ENCODE measurements at regions not wholly inside any gene's neighbourhood (a gene's known extent, or its start where the extent isn't known, plus 50 kb on each side); places are given as distances from the start of the nearest gene placed in this dataset.
A peak's percentile ranks its signal among the peaks of the same experiment; 100 is the strongest.
"Not testable (repeated sequence)": the region's sequence is repeated elsewhere in the genome, so short reads cannot be mapped to it uniquely, and the experiment has no call there.

DNA sequence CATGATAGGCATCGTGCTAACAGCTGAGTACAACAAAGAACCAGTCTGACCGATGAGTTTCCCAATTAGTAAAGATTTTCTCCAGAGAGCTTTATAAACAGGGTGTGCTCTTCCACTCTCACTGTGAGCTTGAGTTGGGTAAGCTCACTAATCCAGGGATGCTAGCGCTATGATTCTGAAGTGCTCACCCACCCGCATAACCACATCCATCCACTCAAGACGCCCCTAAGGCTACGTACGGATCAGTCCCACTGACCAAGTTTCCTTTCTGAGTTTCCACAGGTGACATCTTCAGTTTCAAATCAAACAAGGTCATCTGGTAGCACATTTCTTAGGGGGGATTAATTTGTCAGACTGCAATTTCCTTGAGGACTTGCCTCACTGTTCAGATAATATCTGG, 141.1 kb upstream of the ABI3BP start:
- DNase-seq = no peak

DNA sequence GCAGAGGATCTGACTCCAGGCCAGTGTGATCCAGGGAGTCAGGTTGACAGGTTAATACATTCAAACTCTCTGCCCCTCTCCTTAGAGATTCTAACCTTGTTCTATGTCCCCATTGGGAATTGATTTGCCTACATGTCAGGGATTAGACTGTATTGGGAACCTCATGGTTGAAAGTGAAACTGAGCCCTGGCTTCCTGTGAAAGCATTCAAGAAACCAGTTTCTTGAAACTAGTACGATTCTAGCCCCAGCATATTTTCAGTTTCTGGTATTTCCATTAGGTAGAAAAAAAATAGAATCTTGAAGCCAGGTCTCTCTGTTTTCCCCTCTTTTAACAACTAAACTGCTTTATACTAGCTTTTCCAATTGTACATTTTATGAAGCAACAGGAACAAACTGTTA, 140.4 kb upstream of the ABI3BP start:
- DNase-seq = no peak

- DNase-seq = not testable (repeated sequence)
Observed at GRCh38 chr3:101133197-101133596, 140.0 kb upstream of the ABI3BP start.

DNA sequence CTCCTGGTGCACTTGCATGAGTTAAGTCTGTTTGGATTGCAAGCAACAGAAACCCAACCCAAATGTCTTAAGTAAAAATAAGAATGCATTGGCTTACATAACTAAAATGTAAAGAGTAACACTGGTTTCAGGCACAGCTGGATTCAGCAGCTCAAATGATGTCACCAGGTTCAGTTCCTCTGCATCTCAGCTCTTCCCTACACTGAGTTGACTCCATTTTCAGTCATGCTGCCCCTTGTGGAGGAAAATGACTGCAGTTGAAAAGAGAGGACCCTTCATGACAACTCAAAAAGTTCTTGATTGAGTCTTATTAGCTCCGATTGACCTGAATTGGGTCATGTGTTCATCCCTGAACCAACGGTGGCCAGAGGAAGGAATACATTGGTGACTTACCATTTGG, 138.5 kb upstream of the ABI3BP start:
- DNase-seq = no peak

DNA sequence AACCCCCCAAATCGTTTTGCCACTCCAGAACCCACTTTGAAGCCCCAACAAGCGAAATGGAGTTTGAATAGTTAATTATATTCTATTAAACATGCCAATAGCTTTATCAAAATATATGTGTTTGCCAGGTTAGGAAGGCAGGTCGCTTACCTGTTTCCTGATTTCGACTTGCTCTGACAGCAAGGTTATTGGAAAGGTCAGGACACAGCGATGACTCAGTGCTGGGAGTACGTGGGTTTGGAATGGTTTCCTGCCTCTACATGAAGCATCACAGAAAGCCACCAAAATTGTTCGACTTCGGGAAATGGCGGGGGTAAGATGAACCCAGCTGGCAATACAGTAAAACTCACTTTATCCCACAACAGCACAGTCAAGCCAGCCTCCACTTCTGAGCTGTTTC, 135.6 kb upstream of the ABI3BP start:
- no peak for DNase-seq

- DNase-seq = no peak
Observed at GRCh38 chr3:101128001-101128400, 134.8 kb upstream of the ABI3BP start.

DNA sequence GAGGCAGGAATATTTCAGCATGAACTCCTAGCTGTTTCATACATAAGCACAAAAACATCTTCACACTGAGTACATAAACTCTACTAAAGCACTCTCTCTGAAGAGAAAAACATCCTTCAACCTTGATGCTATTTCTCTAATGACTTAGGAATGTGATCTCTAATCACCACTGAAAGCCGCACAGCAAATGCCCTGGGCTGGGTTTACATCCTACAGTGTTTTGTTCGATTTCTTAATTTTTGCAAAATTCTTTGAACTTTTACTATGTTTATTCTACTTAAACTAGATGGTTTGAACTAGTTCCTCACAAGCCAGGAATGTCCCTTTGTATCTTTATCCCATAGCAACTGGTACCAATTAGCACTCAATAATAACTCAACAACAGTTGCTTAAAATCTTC, 130.9 kb upstream of the ABI3BP start:
- DNase-seq = no peak

DNA sequence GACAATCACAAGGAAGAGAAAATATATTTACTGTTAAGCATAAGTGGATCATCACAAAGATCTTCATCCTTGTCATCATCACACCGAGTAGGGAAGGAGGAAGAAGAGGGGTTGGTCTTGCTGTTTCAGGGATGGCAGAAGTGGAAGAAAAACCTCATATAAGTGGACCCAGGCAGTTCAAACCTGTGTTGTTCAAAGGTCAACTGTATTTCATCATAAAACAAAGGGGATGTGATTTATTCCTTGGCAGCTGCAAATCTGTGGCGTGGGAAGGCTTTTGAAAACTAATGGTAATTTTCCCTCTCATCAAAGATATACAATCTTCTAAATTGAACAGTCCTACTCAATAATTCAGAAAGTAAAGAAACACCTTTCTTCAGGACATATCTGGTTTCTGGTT, 129.9 kb upstream of the ABI3BP start:
- no peak for DNase-seq

DNA sequence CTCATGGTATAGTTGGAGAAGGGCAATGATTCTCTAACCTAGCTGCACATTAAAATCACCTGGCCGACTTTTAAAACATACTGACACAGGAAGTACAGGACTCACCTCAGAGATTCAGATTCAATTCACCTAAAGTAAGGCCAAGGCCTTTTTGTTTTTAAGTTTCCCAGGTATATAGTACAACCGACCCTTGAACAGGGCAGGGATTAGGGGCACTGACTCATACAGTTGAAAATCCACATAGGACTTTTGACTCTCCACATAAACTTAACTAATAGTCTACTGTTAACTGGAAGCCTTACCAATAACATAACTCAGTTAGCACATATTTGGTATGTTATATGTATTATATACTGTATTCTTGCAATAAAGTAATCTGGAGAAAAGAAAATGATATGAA, 129.5 kb upstream of the ABI3BP start:
- no peak for DNase-seq

- no peak for DNase-seq
Observed at GRCh38 chr3:101120039-101120438, 126.8 kb upstream of the ABI3BP start.

DNA sequence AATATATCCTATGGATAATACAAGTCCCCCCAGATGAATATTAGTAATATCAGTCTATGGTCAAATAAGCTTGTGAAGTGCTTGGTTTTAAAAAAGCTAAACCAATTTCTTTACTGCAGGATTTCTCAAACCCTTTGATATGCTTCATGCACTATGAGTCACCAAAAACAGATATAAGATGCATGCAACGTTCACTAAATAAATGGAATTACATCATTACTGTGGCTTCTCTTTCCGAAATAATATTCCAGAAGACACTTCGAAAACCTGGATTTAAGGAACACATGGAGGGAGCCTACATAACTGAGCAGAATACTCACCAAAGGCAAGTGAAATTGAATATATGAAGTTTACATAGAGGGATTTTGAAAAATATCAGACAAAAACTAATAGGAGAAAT, 126.3 kb upstream of the ABI3BP start:
- no peak for DNase-seq

DNA sequence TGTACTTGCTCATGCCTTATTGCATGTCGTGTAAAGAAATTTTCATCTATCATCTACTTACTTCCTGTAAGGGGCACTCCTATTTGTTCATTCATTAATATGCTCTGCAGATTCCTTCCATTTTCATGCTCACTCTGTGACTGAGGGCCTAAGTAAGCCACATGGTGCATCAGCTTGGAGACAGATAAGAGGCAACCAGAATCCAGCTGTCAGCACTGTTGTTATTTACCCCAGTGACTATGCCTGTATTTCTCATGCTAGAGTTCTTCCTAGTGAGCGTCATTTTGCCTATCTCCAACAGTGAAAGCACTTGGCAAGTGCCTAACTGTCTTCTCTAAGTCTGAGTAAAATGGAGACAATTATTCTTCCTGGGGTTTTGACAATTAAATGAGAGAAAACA, 124.8 kb upstream of the ABI3BP start:
- no peak for DNase-seq

DNA sequence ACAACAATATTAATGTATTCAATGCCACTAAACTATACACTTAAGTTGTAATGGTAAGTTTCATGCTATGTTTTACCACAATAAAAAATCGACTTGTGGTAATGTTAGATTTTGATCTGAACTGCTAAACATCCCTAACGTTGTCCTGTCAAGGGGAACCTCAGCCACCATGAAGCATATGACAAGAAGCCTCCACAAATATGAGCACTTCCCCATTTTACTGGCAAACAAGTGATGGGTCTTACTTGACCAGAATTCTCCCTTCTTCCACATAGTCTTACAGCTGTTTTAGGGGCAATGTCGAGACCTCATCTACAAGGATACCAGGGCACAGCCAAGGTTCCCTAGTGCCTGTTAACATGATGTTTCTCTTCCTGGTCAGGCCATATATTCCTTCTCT, 124.2 kb upstream of the ABI3BP start:
- DNase-seq = peak; percentile 60

- DNase-seq = not testable (repeated sequence)
Observed at GRCh38 chr3:101110295-101110694, 117.1 kb upstream of the ABI3BP start.

- DNase-seq = no peak
Observed at GRCh38 chr3:101104321-101104720, 111.1 kb upstream of the ABI3BP start.

- no peak for DNase-seq
Observed at GRCh38 chr3:101102678-101103296, 109.6 kb upstream of the ABI3BP start.

DNA sequence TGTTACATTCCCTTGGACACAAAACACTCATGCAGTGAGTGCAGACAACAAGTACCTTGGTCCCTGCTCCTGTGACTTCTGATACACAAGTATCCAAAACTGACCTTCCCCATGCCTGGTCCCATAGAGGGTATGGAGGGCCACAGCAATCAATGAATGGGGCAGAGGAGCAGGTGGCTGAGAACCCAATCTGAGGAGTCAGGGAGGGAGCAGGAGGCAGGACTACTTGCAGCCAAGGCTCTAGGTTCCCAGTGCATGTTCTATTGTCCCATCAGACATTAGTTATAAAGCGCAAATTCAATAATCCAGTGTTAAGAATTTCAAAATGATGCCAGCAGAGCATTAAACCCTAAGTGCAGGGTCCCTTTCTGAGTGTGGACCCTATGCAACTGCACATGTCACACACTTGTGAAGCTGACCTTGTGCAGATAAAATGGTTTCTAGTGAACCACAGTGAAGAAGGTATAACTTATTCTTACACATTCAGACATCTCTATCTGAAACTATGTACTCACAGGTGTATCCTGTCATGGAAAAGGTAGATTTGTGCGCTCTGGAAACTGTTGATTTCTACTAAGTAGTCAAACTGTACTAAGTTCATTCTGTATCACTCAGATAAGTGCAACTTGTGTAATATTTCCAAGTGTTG, 107.3 kb upstream of the ABI3BP start:
- DNase-seq = no peak

DNA sequence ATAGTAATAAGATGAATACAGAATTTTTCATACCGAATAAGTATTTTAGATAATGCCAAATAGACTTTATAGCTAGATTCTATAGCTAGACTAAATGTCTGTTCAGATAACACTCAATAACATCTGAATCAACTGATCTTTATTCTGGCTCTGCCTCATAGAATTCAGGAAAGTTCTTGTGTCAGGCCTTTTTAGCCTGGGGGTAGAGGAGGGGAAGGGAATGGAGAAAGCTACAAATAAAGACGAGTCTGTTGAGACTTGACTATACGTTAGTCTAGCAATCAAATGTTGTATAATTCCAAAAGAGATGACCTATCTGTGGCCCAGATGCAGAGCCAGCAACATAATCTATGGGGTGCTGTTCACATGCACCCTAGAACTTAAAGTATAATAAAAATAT, 106.6 kb upstream of the ABI3BP start:
- no peak for DNase-seq

DNA sequence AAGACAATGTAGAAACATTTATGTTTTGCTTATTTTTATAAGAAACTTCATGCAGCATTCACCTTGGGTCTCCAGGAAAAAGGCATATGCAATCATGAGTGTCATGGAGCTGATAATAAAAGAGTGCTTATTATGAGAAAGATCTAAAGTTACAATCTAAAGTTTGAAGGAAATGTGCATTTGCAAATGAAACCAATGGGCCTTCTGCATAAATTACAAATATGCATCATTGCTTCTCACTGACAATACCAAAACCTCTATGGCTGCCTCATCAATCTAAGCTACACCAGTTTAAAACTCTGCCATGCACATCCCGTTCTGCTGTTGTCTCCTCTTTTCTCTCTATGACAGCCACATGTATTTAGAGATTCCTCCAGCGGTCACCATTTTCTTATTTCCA, 103.2 kb upstream of the ABI3BP start:
- no peak for DNase-seq

GRCh38 chr3:101095693-101096430, 102.6 kb upstream of the ABI3BP start:
- no peak for DNase-seq

- peak; percentile 6 for DNase-seq
Observed at GRCh38 chr3:101091489-101091888, 98.3 kb upstream of the ABI3BP start.

DNA sequence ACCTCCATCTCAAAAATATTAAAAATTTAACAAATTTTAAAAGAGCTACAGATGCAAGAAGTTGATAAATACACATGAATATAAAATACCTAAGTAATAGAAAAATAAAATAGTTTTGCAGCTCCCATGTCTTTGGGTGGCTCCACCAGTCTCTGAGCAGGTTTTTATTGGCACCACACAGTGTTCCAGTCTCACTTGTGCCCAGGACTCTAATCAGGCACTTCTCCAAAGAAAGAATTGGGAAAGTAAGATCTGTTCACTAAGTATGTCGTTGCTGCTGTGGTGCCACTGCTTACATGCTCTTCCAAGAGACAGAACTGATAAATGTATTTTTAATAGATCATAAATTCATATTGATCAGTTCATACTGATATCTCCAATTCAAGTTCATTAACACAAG, 92.5 kb upstream of the ABI3BP start:
- no peak for DNase-seq

DNA sequence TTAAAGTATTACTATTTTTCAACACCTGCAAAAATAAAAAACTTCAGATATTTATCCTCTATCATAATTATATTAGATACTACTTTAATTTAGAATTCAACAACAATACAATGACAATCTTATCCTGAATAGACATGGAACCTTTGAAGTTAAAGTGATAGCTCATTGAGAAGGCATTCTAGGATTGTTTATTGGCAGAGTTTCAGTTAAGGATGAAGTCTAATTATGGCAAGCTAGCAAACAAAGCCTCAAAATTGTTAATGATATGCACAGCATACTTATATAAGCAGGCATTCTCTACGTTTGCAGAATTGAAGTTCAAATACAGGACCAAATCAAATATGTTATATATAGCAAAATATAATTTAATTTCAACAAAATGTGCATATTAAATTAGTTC, 91.2 kb upstream of the ABI3BP start:
- DNase-seq = no peak

DNA sequence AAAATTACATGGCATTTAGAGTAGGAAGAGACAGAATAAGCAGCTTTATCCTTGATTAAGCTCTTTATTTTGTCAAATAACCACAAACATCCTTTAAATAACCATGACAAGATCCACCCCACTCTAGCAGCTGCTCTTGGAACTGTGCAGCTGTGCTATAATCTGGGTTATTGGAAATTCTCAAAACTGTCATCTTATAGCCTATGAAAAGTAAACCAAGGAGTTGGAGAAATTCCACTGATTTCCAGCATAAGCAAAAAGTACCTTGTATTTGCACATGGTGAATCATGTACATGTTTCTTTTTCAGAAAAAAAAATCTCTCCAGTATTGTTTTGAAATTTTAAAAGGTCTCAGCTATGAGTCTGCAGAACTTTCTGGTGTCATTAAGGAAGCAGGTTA, 88.8 kb upstream of the ABI3BP start:
- no peak for DNase-seq

DNA sequence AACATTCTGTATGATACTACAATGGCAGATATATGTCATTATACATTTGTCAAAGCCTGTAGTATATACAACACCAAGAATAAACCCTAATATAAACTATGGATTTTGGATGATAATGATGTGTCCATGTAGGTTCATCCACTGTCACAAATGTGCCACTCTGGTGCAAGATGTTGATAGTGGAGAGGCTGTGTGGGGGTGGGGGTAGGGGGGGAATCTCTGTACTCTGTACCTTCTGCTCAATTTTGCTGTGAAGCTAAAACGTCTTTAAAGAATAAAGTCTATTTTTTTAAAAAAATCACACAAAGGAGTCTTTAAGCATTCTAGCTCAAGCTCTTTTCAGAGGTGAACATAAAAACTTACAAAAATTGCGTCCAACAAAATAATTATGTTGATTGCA, 88.2 kb upstream of the ABI3BP start:
- DNase-seq = no peak

All from hematopoietic multipotent progenitor cell treated with erythropoietin and hydrocortisone succinate and interleukin-3 and kit ligand, for 4 days (in vitro differentiated cells).